Activated T-cell treated with anti-CD3 and anti-CD28 coated beads, Interleukin-2, amount 50 U/mL, for 48 hours (primary cell): ENCODE measurements at regions not wholly inside any gene's neighbourhood (a gene's known extent, or its start where the extent isn't known, plus 50 kb on each side); places are given as distances from the start of the nearest gene placed in this dataset.

Experiments
- DNase-seq, 2 experiments: peaks; one replicate each; pipeline ENCODE4 v3.0.0-alpha.2; 2020

- no peak for DNase-seq
Measured at GRCh38 chr13:103308667-103309066, 242.4 kb upstream of the SLC10A2 start.

- no peak for DNase-seq
Measured at GRCh38 chr13:103306163-103306562, 239.9 kb upstream of the SLC10A2 start.

- no peak for DNase-seq
Measured at GRCh38 chr13:103303078-103303651, 236.9 kb upstream of the SLC10A2 start.

- DNase-seq, result no peak
Measured at GRCh38 chr13:103302676-103303075, 236.5 kb upstream of the SLC10A2 start.

DNA sequence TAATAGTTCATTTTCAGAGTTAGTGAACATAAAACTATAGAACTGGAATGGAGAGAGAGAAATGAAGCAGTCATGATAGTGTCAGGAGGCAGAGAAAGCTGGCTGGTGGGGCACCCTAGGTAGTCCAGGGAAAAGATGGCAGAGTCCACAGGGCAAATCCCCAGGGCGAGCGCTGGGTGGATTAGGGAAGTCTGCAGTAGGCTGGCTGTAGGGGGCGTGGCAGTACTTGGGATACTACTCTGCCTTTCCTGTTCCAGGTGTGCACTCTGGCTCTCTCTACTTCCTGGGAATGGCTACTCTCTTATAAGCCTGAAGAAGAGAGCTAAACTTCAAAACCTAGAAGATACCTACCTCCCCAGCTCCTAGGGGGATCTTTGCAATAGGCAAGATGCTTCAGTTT lies 232.9 kb upstream of the SLC10A2 start:
- no peak for DNase-seq

- no peak for DNase-seq
Measured at GRCh38 chr13:103297083-103297482, 230.9 kb upstream of the SLC10A2 start.

DNA sequence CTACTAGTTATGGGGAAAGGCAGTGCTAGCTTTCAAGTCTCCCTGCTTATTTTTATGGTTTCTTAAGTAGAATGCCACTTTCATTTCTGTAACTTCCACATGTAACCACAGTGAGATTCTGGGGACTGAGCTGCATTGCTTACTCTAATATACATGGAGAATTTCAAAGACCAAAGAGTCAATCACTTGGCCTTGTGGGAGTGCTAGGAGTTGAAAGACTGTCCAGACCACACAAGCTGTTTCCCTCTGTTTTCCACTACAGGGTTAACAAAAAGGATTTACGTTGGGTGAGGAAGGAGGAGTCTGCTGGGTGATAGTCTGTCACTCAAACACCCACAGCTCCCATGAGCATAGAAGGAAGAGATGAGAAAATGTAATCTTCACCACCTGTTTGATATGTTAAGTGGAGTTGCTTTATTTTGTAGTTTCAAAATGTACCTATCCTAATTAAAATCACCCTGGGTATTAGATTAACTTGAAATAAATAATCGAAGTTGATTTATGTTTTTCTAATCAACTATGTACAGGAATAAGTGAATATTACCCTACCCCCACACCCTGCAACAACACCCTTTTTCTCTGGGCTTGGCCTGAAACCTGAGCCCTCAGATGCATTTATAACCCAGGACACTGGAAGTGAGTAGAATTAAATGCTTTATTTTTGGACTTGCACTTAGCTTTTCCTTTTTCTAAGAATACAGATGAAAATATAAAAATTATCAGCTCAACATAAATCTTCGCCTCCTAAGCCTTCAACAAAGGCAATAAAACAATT lies 225.8 kb upstream of the SLC10A2 start:
- no peak for DNase-seq

DNA sequence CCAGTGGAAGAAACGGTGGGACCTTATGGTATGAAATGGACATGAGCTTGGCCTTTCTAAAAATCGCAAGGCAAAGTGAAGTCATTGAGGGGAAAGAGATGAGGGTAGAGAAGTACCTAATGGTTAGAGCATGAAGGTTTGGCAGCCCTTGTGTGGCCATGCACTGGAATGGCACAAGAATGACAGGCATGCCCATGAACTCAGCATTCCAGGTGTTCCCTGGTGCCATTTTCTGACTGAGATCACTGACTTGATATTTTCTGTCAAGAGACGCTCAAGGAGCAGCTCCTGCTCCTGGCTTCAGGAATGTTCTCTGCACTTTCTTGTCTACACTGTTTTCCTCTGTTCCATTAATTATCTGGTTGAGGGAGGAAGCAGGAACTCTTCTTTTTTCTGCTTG lies 225.0 kb upstream of the SLC10A2 start:
- no peak for DNase-seq

DNA sequence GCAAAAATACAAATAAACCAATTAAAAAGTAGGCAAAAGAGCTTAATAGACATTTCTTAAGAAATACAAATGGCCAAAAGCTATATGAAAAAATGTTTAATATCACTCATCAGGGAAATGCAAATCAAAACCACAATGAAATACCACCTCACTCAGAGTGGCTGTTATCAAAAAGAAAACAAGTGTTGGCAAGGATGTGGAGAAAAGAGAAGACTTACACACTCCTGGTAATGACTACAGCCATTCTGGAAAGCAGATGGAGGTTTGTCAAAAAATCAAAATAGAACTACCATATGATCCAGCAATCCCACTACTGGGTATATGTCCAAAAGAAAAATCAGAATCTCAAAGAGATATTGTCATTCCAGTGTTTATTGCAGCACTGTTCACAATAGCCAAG lies 223.5 kb upstream of the SLC10A2 start:
- no peak for DNase-seq

GRCh38 chr13:103288114-103288513 lies 221.9 kb upstream of the SLC10A2 start:
- DNase-seq, result no peak

- DNase-seq, result no peak
Measured at GRCh38 chr13:103287659-103288058, 221.4 kb upstream of the SLC10A2 start.

- DNase-seq, result no peak
Measured at GRCh38 chr13:103284466-103284865, 218.2 kb upstream of the SLC10A2 start.

- DNase-seq, result no peak
Measured at GRCh38 chr13:103283451-103283820, 217.2 kb upstream of the SLC10A2 start.

GRCh38 chr13:103282571-103283450 lies 216.6 kb upstream of the SLC10A2 start:
- DNase-seq, result no peak

DNA sequence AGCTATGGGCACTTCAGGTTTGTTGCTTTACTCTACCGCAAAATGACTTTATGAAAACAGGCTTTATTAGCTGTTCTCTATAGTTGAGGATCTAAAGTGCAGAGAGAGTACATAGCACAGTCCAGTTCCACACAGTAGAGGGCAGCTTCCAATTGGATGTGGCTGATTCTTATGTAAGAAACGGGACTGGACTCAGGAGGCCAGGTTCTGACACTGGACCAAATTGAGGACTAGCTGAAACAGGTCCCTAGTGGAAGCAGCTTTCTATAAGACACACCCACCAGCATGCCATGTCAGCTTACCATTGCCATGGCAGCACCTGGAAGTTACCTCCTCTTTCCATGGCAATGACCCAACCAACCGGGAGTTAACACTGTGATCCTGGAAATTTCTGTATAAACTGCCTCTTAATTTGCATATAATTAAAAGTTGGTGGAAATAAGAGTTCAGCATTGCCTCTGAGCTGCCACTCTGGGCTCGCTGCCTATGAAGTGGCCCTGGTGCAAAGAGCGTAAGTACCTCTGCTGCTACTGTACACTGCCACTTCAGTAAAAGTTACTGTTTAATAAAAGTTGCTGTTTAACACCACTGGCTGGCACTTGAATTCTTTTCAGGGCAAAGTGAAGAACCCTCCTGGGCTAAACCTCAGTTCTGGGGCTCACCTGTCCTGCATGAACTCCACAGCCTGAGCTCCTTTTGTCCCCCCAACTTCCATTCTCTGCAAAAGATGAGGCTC lies 211.9 kb upstream of the SLC10A2 start:
- DNase-seq, result no peak

GRCh38 chr13:103276775-103277498 lies 210.7 kb upstream of the SLC10A2 start:
- no peak for DNase-seq

DNA sequence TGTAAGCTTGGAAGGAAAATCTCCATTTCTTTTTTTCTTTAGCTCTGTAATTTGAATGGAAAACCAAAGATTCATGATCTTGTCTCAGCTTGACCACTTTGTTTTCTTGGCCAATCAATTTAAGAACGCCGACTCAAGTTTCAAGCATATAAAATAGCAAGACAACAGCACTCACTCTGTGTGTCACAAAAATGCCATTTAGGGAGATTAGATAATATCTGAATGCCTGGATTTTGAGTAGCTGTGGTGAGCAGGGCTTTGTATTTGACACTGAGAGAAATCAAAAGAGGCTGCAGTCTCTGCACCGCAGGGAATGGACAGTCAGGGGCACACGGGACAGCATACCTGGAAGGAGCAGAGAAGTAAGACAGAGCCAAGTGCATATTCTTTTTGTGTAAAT lies 209.5 kb upstream of the SLC10A2 start:
- no peak for DNase-seq

DNA sequence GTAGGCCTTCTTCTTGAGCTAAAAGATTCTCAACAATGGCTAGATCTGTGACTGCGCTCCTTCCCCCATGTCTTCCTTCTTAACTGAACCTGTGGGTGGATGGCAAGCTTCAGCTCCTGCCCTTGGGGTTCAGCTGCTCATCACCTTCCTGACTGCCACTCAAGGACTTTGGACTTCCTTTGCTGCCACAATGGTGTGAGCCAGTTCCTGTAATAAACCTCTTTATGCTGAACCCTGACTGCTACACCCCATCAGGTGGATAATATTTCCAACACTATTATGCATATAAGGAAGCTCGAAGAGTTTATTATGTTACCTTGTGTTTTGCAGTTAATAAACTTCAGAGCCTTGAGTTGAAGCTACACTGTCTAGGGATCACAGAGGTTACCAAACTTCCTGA lies 208.9 kb upstream of the SLC10A2 start:
- no peak for DNase-seq

DNA sequence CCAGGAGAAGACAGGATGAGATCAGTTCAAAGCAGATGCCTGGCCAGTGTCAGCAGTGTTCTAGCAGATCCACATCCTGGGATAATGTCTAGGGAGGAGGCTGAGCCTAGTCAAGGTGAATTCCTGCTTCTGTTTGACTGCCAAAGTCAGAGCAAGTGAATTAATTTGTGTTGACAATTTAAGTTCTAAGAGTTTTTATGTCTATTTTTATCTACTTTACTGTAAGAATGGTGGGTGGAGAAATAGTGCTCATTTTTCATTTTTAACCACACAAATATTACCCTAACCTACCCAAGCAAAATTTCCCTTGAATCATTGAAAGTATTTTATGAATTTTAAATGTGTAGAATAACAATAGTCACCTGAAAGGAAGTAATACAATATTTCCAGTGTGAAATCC lies 207.6 kb upstream of the SLC10A2 start:
- DNase-seq, result no peak

DNA sequence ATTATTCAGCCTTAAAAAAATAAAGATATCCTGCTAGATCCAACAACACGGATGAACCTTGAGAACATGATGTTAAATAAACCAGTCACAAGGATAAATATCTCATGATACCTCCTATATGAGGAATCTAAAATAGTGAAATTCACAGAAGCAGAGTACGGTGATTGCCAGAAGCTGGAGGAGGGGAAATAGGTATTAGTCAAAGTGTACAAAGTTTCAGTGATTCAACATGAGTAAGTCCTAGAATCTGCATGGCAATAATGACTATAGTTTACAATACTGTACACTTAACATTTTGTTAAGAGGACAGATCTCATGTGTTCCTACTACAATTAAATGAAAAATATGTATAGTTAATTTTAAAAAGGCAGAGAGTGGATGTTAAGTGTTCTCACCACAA lies 206.6 kb upstream of the SLC10A2 start:
- DNase-seq, result no peak

- DNase-seq, result no peak
Measured at GRCh38 chr13:103263448-103263847, 197.2 kb upstream of the SLC10A2 start.

- DNase-seq, result no peak
Measured at GRCh38 chr13:103255587-103256301, 189.5 kb upstream of the SLC10A2 start.
